ENCODE measurements at regions not wholly inside any gene's neighbourhood (a gene's known extent, or its start where the extent isn't known, plus 50 kb on each side); places are given as distances from the start of the nearest gene placed in this dataset.
"Not testable (repeated sequence)": the region's sequence is repeated elsewhere in the genome, so short reads cannot be mapped to it uniquely, and the experiment has no call there.

DNA sequence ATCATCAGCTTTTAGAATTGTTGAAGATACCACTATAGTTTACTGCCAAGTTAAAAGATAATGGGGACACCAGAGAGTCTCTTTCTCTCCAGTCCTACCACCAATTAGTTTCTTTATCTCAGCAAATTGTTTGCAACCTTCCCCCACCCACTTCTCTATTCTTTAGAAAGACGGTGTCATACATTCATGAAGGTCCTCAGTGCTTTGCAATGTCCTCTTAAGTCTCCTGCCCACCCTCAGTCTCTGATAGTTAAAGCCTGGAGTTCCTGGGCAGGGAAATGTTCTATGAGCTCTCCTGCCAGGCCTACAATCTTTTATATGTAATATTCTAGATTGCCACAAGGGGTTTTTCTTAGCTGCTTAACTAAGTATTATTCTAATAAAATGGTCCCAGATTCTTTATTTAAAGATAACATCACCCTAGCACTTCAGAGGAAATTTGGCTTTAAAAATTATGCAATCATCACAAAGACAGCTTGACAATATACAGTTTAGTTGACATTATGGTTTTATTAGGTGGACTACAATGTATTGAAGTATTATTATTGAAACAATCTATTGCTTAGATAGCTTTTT lies 509.2 kb downstream of the CSNK1G3 start:
- TF ChIP-seq, protein P1, sequence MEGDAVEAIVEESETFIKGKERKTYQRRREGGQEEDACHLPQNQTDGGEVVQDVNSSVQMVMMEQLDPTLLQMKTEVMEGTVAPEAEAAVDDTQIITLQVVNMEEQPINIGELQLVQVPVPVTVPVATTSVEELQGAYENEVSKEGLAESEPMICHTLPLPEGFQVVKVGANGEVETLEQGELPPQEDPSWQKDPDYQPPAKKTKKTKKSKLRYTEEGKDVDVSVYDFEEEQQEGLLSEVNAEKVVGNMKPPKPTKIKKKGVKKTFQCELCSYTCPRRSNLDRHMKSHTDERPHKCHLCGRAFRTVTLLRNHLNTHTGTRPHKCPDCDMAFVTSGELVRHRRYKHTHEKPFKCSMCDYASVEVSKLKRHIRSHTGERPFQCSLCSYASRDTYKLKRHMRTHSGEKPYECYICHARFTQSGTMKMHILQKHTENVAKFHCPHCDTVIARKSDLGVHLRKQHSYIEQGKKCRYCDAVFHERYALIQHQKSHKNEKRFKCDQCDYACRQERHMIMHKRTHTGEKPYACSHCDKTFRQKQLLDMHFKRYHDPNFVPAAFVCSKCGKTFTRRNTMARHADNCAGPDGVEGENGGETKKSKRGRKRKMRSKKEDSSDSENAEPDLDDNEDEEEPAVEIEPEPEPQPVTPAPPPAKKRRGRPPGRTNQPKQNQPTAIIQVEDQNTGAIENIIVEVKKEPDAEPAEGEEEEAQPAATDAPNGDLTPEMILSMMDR (IDR thresholded peaks at IDR 0.05) = no peak
- TF ChIP-seq ZFX (IDR thresholded peaks at IDR 0.05; ENCODE audit: borderline replicate concordance) = no peak
- no peak overlapping the region for H3K27ac ChIP-seq

DNA sequence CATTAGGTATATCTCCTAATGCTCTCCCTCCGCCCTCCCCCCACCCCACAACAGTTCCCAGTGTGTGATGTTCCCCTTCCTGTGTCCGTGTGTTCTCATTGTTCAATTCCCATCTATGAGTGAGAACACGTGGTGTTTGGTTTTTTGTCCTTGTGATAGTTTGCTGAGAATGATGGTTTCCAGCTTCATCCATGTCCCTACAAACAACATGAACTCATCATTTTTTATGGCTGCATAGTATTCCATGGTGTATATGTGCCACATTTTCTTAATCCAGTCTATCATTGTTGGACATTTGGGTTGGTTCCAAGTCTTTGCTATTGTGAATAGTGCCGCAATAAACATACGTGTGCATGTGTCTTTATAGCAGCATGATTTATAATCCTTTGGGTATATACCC lies 505.3 kb downstream of the CSNK1G3 start:
- H3K27ac ChIP-seq = not testable (repeated sequence)

DNA sequence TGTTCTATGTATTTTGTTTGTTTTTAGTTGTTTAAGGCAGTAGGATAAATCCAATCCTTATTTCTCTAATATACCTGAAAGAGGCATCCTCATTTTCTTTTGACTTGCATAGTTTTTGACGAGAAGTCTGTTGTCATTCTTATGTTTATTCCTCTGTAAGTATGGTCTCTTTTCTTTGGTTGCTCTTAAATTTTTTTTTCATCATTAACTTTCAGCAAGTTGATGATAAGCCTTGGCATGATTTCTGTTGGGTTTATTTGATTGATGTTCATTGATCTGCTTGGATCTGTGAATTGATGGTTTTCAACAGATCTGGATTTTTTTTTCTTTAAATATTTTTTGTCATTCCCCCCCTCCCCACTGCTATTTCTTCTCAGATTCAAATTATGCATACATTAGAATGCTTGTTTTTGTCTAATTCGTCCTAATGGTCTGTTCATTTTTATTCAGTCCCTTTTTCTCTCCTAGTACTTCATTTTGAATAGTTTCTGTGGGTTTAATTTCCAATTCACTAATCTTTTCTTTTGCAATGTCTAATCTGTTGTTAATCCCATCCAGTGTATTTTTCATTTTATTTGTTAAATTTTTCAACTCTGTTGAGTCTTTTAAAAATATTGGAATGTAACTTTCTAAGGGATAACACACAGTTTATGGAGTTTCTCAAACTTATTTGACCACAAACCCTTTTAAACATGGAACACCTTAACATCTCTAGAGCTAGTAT lies 495.9 kb downstream of the CSNK1G3 start:
- no peak overlapping the region for H3K27ac ChIP-seq
- TF ChIP-seq ZFX (IDR thresholded peaks at IDR 0.05; ENCODE audit: borderline replicate concordance) = no peak
- TF ChIP-seq, protein P1 (IDR thresholded peaks at IDR 0.05) = no peak

DNA sequence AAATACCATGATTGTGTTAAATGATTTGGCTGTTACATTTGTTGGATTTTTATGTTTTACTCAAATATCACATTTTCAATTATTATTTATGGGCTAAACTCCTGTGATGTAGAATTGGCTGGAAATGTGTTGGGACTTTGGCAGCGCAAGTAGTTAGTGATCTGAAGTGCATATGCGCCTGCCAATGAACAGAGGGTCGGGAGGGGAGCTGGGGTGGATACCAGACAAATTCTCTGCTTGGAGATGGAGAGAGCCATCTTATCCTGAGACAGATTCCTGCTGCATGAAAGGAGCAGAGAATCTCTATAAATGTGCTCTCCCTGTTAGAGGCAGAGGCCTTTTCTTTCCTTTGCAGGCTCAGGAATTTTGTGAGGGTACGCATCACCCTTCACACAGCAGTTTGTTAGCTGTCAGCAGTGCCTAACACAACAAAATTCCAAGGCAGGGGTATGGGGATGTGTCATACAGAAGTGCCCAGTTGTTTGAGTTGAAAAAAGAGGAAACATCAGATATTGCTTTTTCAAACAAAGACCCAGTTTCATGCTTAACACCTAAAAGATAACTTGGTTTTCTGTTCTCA lies 489.1 kb downstream of the CSNK1G3 start:
- H3K27ac ChIP-seq = no peak overlapping the region
- no peak for TF ChIP-seq ZFX (IDR thresholded peaks at IDR 0.05; ENCODE audit: borderline replicate concordance)
- TF ChIP-seq, protein P1 (IDR thresholded peaks at IDR 0.05) = no peak

DNA sequence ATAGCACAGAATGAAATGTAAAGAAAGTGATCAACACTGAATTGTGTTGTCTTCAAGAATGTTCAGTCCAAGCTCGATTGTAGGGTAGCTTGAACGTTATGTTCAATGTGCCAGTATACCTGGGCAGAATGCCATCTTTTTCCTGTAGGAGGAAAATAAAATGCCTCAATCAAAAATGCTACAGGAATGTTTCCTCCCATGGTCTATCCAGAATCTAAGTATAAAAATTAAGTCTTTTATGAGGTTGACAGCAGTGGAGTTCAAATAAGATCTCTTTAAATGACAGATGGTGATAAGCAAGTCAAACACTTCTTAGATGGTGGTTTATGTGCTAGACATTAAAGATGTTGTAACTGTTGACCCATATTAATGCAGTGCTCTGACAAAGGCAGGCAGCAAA lies 488.6 kb downstream of the CSNK1G3 start:
- no peak overlapping the region for H3K27ac ChIP-seq
- TF ChIP-seq, protein P1 (IDR thresholded peaks at IDR 0.05) = no peak
- TF ChIP-seq ZFX (IDR thresholded peaks at IDR 0.05; ENCODE audit: borderline replicate concordance) = no peak

DNA sequence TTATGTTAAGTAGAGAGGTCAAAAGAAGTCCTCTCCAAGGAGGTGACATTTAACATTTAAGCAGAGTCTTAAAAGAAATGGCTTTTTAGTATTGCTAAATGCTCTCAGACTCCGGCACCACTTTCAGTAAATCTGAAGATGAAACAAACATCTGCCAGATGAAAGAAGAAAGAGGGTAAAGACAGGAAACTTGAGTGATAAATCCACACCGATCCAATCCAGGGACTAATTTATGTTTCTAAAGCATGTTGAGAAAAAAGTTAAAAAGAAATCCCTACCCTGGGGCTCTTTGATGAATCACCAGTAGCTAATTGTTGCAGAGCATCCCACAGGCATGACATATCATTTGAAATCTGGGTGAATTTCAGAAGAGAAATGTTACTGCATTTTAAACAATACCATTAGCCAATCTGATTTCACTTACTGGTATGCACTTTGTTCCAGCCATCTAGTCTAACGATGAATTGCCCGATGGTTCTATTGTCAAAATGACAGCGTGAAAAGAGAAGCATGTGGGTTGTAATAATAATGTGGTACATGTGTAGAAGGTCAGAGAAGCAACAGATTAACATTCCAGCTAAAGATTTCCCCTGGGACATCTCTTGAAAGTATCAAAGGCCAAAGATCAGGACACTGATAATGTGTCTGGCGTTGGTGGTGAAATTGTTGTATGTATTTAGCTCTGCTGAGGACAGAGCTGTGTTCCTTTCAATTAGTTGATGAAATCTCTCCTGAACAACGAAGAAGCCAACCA lies 485.7 kb downstream of the CSNK1G3 start:
- TF ChIP-seq, protein P1 (IDR thresholded peaks at IDR 0.05) = no peak
- TF ChIP-seq ZFX (IDR thresholded peaks at IDR 0.05; ENCODE audit: borderline replicate concordance) = no peak
- H3K27ac ChIP-seq = no peak overlapping the region

DNA sequence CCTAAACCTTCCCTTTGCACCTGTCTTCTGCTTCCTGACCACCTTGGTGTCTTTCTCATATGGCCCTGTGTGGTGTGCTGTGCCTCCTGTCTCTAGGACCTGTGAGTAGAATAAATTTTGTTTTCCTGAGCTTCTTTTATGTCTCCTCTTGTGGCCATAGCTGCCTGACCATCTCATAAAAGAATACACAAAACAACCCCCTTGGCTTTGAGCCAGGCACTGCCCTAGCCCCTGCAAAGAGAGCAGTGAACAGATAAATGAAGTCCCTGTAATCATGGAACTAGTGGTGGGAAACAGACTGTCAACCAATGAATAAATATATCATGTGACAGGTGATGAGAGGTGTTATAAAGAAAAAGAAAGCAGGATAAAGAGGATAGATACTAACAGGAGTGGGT lies 485.1 kb downstream of the CSNK1G3 start:
- no peak overlapping the region for H3K27ac ChIP-seq

More for the DNA sequence above, 485.1 kb downstream of the CSNK1G3 start:
- TF ChIP-seq, protein P1 (IDR thresholded peaks at IDR 0.05) = no peak
- no peak for TF ChIP-seq ZFX (IDR thresholded peaks at IDR 0.05; ENCODE audit: borderline replicate concordance)

Measured in 22Rv1 (cell line).